ENCODE measurements at regions not wholly inside any gene's neighbourhood (a gene's known extent, or its start where the extent isn't known, plus 50 kb on each side); places are given as distances from the start of the nearest gene placed in this dataset.

GRCh38 chr7:17427924-17428323 lies 129.5 kb downstream of the AHR start:
- TF ChIP-seq POLR2A (IDR thresholded peaks at IDR 0.05; ENCODE audit: low read depth, low read length) (no peak), POLR2AphosphoS5 (IDR thresholded peaks at IDR 0.05; ENCODE audit: low read depth, low read length) (no peak), SPI1 (IDR thresholded peaks at IDR 0.05; ENCODE audit: low read depth, low read length) (no peak), POU2F2 (IDR thresholded peaks at IDR 0.05; ENCODE audit: low read depth, low read length) (no peak), TAF1 (IDR thresholded peaks at IDR 0.05; ENCODE audit: low read depth, low read length) (no peak), PAX5 (IDR thresholded peaks at IDR 0.05; ENCODE audit: insufficient read depth, low read length, severe bottlenecking) (no peak)
